Neural cell (in vitro differentiated cells): ENCODE measurements at regions not wholly inside any gene's neighbourhood (a gene's known extent, or its start where the extent isn't known, plus 50 kb on each side); places are given as distances from the start of the nearest gene placed in this dataset.

Experiments used
- H2AFZ ChIP-seq: fragments of 200-600, 300-800 bp; sonication (generic), shearing (Covaris generic); 2 replicates; pipeline ENCODE4 v1.6.0; 2014; ENCODE audit warnings: low read depth, mild to moderate bottlenecking, antibody characterized with exemption, low read length, moderate library complexity
- H3F3A ChIP-seq: fragments of 200-600 bp; shearing (Covaris generic); 2 replicates; pipeline ENCODE4 v1.6.1; 2016; ENCODE audit warnings: mild to moderate bottlenecking, moderate library complexity, mixed read lengths, antibody characterized with exemption, low read length; ENCODE audit not compliant: insufficient read depth, poor library complexity, severe bottlenecking
- H3K27ac ChIP-seq: fragments of 200-600, 300-800 bp; sonication (generic), shearing (Covaris generic); 2 replicates; pipeline ENCODE4 v1.5.1; 2014; ENCODE audit warnings: mild to moderate bottlenecking, low read length, moderate library complexity
- H3K27me3 ChIP-seq: fragments of 300-800, 200-600 bp; sonication (generic), shearing (Covaris generic); 2 replicates; pipeline ENCODE4 v1.6.0; 2014; ENCODE audit warnings: mild to moderate bottlenecking, low read depth, low read length, moderate library complexity; ENCODE audit not compliant: insufficient read depth
- H3K36me3 ChIP-seq: fragments of 300-800, 200-600 bp; sonication (generic), shearing (Covaris generic); 2 replicates; pipeline ENCODE4 v1.5.1; 2014; ENCODE audit warnings: mild to moderate bottlenecking, antibody characterized with exemption, low read length, moderate library complexity; ENCODE audit not compliant: insufficient read depth
- H3K4me2 ChIP-seq: fragments of 300-800, 200-600 bp; sonication (generic), shearing (Covaris generic); 2 replicates; pipeline ENCODE4 v1.6.0; 2014; ENCODE audit warnings: mild to moderate bottlenecking, low read length
- H3K4me3 ChIP-seq: fragments of 300-800, 200-600 bp; sonication (generic), shearing (Covaris generic); 2 replicates; pipeline ENCODE4 v1.5.1; 2014; ENCODE audit warnings: mild to moderate bottlenecking, low read length, moderate library complexity
- H3K79me2 ChIP-seq: fragments of 200-600 bp; shearing (Covaris generic); replicated peaks from 2 replicates; pipeline ENCODE4 v1.6.0; 2014; ENCODE audit warnings: mild to moderate bottlenecking, low read length, moderate library complexity; ENCODE audit not compliant: insufficient read depth
- H3K9ac ChIP-seq: fragments of 300-800, 200-600 bp; sonication (generic), shearing (Covaris generic); 2 replicates; pipeline ENCODE4 v1.6.1; 2016; ENCODE audit warnings: mild to moderate bottlenecking, low read length, mixed read lengths
- H3K9me2 ChIP-seq: fragments of 200-600 bp; shearing (Covaris generic); 2 replicates; pipeline ENCODE4 v1.6.1; 2016; ENCODE audit warnings: mild to moderate bottlenecking, low read length, mixed read lengths; ENCODE audit not compliant: insufficient read depth
- H3K9me3 ChIP-seq: fragments of 200-600, 300-800 bp; sonication (generic), shearing (Covaris generic); 2 replicates; pipeline ENCODE4 v1.6.1; 2016; ENCODE audit warnings: mild to moderate bottlenecking, mixed run types, low read length, moderate library complexity, mixed read lengths
- H4K20me1 ChIP-seq: fragments of 200-600 bp; shearing (Covaris generic); 2 replicates; pipeline ENCODE4 v1.6.1; 2016; ENCODE audit warnings: mild to moderate bottlenecking, mixed run types; ENCODE audit not compliant: insufficient read depth
- EP300 ChIP-seq: fragments of 450-650 bp; conservative IDR thresholded peaks from 2 replicates; pipeline ENCODE4 v1.6.1; 2014; ENCODE audit warnings: antibody characterized with exemption, mild to moderate bottlenecking, moderate library complexity; ENCODE audit not compliant: poor library complexity, severe bottlenecking
- EZH2 ChIP-seq: fragments of 200-600, 300-800 bp; shearing (Covaris generic), sonication (generic); IDR thresholded peaks from 2 replicates; pipeline ENCODE4 v1.6.1; 2014; ENCODE audit warnings: antibody characterized with exemption, low read length, borderline replicate concordance, mild to moderate bottlenecking; ENCODE audit not compliant: insufficient read depth, poor library complexity, severe bottlenecking
- MXI1 ChIP-seq: fragments of 450-650 bp; conservative IDR thresholded peaks from 2 replicates; pipeline ENCODE4 v1.6.1; 2014; ENCODE audit warnings: antibody characterized with exemption, mild to moderate bottlenecking; ENCODE audit not compliant: poor library complexity, severe bottlenecking
- POLR2AphosphoS5 ChIP-seq: IDR thresholded peaks from 2 replicates; pipeline ENCODE4 v1.6.1; 2012
- RAD21 ChIP-seq: fragments of 450-650 bp; conservative IDR thresholded peaks from 2 replicates; pipeline ENCODE4 v1.6.1; 2014; ENCODE audit warnings: antibody characterized with exemption, mild to moderate bottlenecking, moderate library complexity
- SMC3 ChIP-seq: fragments of 450-650 bp; conservative IDR thresholded peaks from 2 replicates; pipeline ENCODE4 v1.6.1; 2014; ENCODE audit warnings: antibody characterized with exemption, mild to moderate bottlenecking, moderate library complexity; ENCODE audit not compliant: poor library complexity
- TAF1 ChIP-seq: IDR thresholded peaks from 2 replicates; pipeline ENCODE4 v1.6.1; 2012; ENCODE audit warnings: low read depth
- TF ChIP-seq, protein P1 (sequence below): fragments of 450-650 bp; IDR thresholded peaks from 2 replicates; pipeline ENCODE4 v1.5.1; 2014; ENCODE audit warnings: antibody characterized with exemption, mild to moderate bottlenecking, moderate library complexity; ENCODE audit not compliant: poor library complexity, severe bottlenecking
- TF ChIP-seq, protein P2 (sequence below): IDR thresholded peaks from 2 replicates; pipeline ENCODE4 v1.6.1; 2012; ENCODE audit warnings: borderline replicate concordance

DNA sequence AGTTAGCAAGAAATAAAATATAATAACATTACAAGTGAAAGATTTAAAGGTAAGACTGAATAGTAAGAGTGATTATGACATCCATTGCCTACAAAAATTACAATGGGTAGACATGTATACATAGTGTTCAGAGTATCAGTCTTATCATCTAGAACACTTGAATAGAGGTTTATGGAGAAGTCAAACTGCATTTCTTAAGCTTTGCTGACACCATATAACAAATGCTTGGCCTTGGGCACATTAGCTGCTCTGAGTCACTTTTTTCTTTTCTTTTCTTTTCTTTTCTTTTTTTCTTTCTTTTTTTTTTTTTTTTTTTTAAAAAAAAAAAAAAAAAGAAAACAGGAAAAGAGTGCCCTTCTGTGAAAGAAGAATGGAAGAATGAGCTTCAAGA lies 220.0 kb downstream of the SPCS3 start:
- H3K4me3 ChIP-seq, result no peak overlapping the region
- no peaks in the 10 kb centered on the region for H3K9me2 ChIP-seq
- no peaks in the 10 kb centered on the region for H3K36me3 ChIP-seq
- H3K79me2 ChIP-seq, result no peaks in the 10 kb centered on the region
- no peak overlapping the region for H2AFZ ChIP-seq
- no peak overlapping the region for H3K4me2 ChIP-seq
- H3K9ac ChIP-seq, result no peak overlapping the region
- TF ChIP-seq, protein P1, sequence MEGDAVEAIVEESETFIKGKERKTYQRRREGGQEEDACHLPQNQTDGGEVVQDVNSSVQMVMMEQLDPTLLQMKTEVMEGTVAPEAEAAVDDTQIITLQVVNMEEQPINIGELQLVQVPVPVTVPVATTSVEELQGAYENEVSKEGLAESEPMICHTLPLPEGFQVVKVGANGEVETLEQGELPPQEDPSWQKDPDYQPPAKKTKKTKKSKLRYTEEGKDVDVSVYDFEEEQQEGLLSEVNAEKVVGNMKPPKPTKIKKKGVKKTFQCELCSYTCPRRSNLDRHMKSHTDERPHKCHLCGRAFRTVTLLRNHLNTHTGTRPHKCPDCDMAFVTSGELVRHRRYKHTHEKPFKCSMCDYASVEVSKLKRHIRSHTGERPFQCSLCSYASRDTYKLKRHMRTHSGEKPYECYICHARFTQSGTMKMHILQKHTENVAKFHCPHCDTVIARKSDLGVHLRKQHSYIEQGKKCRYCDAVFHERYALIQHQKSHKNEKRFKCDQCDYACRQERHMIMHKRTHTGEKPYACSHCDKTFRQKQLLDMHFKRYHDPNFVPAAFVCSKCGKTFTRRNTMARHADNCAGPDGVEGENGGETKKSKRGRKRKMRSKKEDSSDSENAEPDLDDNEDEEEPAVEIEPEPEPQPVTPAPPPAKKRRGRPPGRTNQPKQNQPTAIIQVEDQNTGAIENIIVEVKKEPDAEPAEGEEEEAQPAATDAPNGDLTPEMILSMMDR, result no peak
- TF ChIP-seq EZH2 (no peak), RAD21 (no peak), TAF1 (no peak), EP300 (no peak), MXI1 (no peak), POLR2AphosphoS5 (no peak), SMC3 (no peak)
- TF ChIP-seq, protein P2, sequence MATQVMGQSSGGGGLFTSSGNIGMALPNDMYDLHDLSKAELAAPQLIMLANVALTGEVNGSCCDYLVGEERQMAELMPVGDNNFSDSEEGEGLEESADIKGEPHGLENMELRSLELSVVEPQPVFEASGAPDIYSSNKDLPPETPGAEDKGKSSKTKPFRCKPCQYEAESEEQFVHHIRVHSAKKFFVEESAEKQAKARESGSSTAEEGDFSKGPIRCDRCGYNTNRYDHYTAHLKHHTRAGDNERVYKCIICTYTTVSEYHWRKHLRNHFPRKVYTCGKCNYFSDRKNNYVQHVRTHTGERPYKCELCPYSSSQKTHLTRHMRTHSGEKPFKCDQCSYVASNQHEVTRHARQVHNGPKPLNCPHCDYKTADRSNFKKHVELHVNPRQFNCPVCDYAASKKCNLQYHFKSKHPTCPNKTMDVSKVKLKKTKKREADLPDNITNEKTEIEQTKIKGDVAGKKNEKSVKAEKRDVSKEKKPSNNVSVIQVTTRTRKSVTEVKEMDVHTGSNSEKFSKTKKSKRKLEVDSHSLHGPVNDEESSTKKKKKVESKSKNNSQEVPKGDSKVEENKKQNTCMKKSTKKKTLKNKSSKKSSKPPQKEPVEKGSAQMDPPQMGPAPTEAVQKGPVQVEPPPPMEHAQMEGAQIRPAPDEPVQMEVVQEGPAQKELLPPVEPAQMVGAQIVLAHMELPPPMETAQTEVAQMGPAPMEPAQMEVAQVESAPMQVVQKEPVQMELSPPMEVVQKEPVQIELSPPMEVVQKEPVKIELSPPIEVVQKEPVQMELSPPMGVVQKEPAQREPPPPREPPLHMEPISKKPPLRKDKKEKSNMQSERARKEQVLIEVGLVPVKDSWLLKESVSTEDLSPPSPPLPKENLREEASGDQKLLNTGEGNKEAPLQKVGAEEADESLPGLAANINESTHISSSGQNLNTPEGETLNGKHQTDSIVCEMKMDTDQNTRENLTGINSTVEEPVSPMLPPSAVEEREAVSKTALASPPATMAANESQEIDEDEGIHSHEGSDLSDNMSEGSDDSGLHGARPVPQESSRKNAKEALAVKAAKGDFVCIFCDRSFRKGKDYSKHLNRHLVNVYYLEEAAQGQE, result no peak
- no peak overlapping the region for H3K27ac ChIP-seq
- H4K20me1 ChIP-seq, result no peaks in the 10 kb centered on the region
- no peaks in the 10 kb centered on the region for H3K9me3 ChIP-seq
- no peaks in the 10 kb centered on the region for H3F3A ChIP-seq
- H3K27me3 ChIP-seq, result no peaks in the 10 kb centered on the region

DNA sequence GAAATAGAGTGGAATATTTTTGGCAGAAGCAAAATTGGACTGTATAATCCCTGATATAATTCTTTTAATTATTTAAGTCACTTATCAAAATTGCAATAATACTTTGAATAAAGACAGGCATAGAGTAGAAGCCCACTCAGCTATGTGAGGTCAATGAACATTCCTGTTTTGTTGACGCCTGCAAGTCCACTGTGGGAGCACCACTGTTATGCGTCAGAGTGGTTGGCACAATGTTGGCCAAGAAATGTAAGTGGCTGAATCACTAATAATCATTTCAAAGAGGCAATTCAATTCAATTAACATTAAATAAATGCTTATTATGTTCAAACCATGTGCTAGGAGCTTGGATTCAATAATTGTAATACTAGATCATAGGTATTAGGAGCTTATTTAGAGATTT lies 221.0 kb downstream of the SPCS3 start:
- H3K36me3 ChIP-seq, result no peaks in the 10 kb centered on the region
- H3F3A ChIP-seq, result no peaks in the 10 kb centered on the region
- H3K9me2 ChIP-seq, result no peaks in the 10 kb centered on the region
- H3K4me2 ChIP-seq, result no peak overlapping the region
- TF ChIP-seq, protein P2, result no peak
- no peaks in the 10 kb centered on the region for H3K27me3 ChIP-seq
- H3K9ac ChIP-seq, result no peak overlapping the region
- H3K4me3 ChIP-seq, result no peak overlapping the region
- H3K9me3 ChIP-seq, result no peaks in the 10 kb centered on the region
- no peak overlapping the region for H2AFZ ChIP-seq
- H3K27ac ChIP-seq, result no peak overlapping the region
- H3K79me2 ChIP-seq, result no peaks in the 10 kb centered on the region
- no peaks in the 10 kb centered on the region for H4K20me1 ChIP-seq
